ENCODE measurements at regions not wholly inside any gene's neighbourhood (a gene's known extent, or its start where the extent isn't known, plus 50 kb on each side); places are given as distances from the start of the nearest gene placed in this dataset.
"Not testable (repeated sequence)": the region's sequence is repeated elsewhere in the genome, so short reads cannot be mapped to it uniquely, and the experiment has no call there.

- no peak for TF ChIP-seq CTCF (IDR thresholded peaks at IDR 0.05; ENCODE audit: insufficient read depth, low read length, severe bottlenecking)
- Histone ChIP-seq H3K27me3 (ENCODE audit: control insufficient read depth, insufficient read depth, low read length) (no peaks in the 10 kb centered on the region), H3K36me3 (ENCODE audit: control insufficient read depth, insufficient read depth, low read length) (no peaks in the 10 kb centered on the region), H3K4me3 (ENCODE audit: low read depth, low read length) (no peak overlapping the region)
- FAIRE-seq, result no peak
- no peak for DNase-seq (ENCODE audit: low read depth)
Observed at GRCh38 chr12:32010631-32011336, 51.6 kb downstream of the RESF1 start.

DNA sequence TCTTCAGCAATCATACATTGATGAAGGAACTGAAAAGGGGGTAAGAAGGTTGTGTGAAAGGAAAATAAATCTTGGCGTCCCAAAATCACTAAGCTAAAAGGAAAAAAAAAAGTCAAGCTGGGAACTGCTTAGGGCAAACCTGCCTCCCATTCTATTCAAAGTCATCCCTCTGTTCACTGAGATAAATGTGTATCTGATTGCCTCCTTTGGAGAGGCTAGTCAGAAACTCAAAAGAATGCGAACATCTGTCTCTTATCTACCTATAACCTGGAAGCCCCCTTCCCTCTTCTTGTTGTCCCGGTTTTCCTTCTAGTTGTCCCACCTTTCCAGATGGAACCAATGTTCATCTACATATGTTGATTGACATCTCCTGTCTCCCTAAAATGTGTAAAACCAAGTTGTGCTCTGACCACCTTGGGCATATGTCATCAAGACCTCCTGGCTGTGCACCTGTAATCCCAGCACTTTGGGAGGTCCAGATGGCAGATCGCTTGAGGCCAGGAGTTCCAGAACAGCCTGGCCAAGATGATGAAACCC, 53.1 kb downstream of the RESF1 start:
- Histone ChIP-seq H3K27me3 (ENCODE audit: control insufficient read depth, insufficient read depth, low read length) (no peaks in the 10 kb centered on the region), H3K36me3 (ENCODE audit: control insufficient read depth, insufficient read depth, low read length) (no peaks in the 10 kb centered on the region), H3K4me3 (ENCODE audit: low read depth, low read length) (no peak overlapping the region)
- DNase-seq (ENCODE audit: low read depth) (no peak), FAIRE-seq (no peak)
- no peak for TF ChIP-seq CTCF (IDR thresholded peaks at IDR 0.05; ENCODE audit: insufficient read depth, low read length, severe bottlenecking)

GRCh38 chr12:32015036-32015435, 55.8 kb downstream of the RESF1 start:
- no peak for DNase-seq (ENCODE audit: low read depth)
- Histone ChIP-seq H3K27me3 (ENCODE audit: control insufficient read depth, insufficient read depth, low read length) (no peaks in the 10 kb centered on the region), H3K4me3 (ENCODE audit: low read depth, low read length) (no peak overlapping the region), H3K36me3 (ENCODE audit: control insufficient read depth, insufficient read depth, low read length) (no peaks in the 10 kb centered on the region)
- no peak for FAIRE-seq
- TF ChIP-seq CTCF (IDR thresholded peaks at IDR 0.05; ENCODE audit: insufficient read depth, low read length, severe bottlenecking), result no peak

- DNase-seq (ENCODE audit: low read depth) (no peak), FAIRE-seq (no peak)
- Histone ChIP-seq H3K27me3 (ENCODE audit: control insufficient read depth, insufficient read depth, low read length) (no peaks in the 10 kb centered on the region), H3K4me3 (ENCODE audit: low read depth, low read length) (no peak overlapping the region), H3K36me3 (ENCODE audit: control insufficient read depth, insufficient read depth, low read length) (no peaks in the 10 kb centered on the region)
- TF ChIP-seq CTCF (IDR thresholded peaks at IDR 0.05; ENCODE audit: insufficient read depth, low read length, severe bottlenecking), result no peak
Observed at GRCh38 chr12:32016680-32017482, 57.7 kb downstream of the RESF1 start.

DNA sequence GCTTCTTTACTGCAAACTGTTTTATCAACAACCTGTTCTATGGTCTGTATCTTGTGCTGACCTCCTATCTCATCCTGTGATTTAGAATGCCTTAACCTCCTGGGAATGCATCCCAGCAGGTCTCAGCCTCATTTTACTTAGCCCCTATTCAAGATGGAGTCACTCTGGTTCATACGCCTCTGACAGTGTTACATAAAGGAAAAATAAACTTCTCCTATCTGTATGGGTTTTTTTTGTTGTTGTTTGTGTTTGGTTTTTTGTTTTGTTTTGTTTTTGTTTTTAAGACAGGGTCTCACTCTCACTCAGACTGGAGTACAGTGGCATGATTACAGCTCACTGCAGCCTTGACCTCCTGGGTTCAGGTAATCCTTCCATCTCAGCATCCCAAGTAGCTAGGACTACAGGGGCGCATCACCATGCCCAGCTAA, 62.1 kb downstream of the RESF1 start:
- TF ChIP-seq CTCF (IDR thresholded peaks at IDR 0.05; ENCODE audit: insufficient read depth, low read length, severe bottlenecking), result no peak
- DNase-seq (ENCODE audit: low read depth), result no peak
- no peak overlapping the region for H3K4me3 ChIP-seq (ENCODE audit: low read depth, low read length)
- no peaks in the 10 kb centered on the region for H3K36me3 ChIP-seq (ENCODE audit: control insufficient read depth, insufficient read depth, low read length)
- H3K27me3 ChIP-seq (ENCODE audit: control insufficient read depth, insufficient read depth, low read length), result no peaks in the 10 kb centered on the region
- no peak for FAIRE-seq

GRCh38 chr12:32022387-32022786, 63.2 kb downstream of the RESF1 start:
- not testable (repeated sequence) for H3K27me3 ChIP-seq (ENCODE audit: control insufficient read depth, insufficient read depth, low read length); DNase-seq (ENCODE audit: low read depth); FAIRE-seq; H3K36me3 ChIP-seq (ENCODE audit: control insufficient read depth, insufficient read depth, low read length); H3K4me3 ChIP-seq (ENCODE audit: low read depth, low read length)

DNA sequence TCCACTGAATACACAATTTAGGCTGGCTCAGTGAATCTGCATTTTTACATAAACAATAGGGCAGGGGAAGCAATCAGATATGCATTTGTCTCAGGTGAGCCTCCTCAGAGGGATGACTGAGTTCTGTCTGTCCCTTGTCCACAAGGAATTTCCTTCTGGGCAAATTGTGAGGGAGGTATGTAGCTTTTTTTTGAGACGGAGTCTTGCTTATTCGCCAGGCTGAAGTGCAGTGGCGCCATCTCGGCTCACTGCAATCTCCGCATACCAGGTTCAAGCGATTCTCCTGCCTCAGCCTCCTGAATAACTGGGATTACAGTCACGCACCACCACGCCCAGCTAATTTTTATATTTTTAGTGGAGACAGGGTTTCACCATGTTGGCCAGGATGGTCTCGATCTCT, 64.6 kb downstream of the RESF1 start:
- not testable (repeated sequence) for H3K27me3 ChIP-seq (ENCODE audit: control insufficient read depth, insufficient read depth, low read length); FAIRE-seq; H3K4me3 ChIP-seq (ENCODE audit: low read depth, low read length); DNase-seq (ENCODE audit: low read depth); H3K36me3 ChIP-seq (ENCODE audit: control insufficient read depth, insufficient read depth, low read length)

Measured in bronchial epithelial cell (primary cell).